Loucy (cell line): ENCODE measurements at regions not wholly inside any gene's neighbourhood (a gene's known extent, or its start where the extent isn't known, plus 50 kb on each side); places are given as distances from the start of the nearest gene placed in this dataset.

ENCODE experiments used
- H2AFZ ChIP-seq: fragments of 200-600 bp; sonication (generic); 2 replicates; pipeline ENCODE4 v1.6.0; 2016; ENCODE audit warnings: antibody characterized with exemption, mild to moderate bottlenecking, low read length, moderate library complexity
- H3F3A ChIP-seq: fragments of 200-600 bp; 2 replicates; pipeline ENCODE4 v1.6.0; 2016; ENCODE audit warnings: antibody characterized with exemption, low read depth, mild to moderate bottlenecking
- H3K27me3 ChIP-seq: fragments of 200-600 bp; sonication (generic); 2 replicates; pipeline ENCODE4 v1.6.1; 2014; ENCODE audit warnings: low read length, mild to moderate bottlenecking; ENCODE audit not compliant: insufficient read depth, poor library complexity, severe bottlenecking
- H3K36me3 ChIP-seq: fragments of 200-600 bp; sonication (generic); 2 replicates; pipeline ENCODE4 v1.6.1; 2016; ENCODE audit warnings: low read length; ENCODE audit not compliant: insufficient read depth
- H3K4me1 ChIP-seq: fragments of 200-600 bp; sonication (generic); 2 replicates; pipeline ENCODE4 v1.5.1; 2014; ENCODE audit warnings: low read length, mild to moderate bottlenecking; ENCODE audit not compliant: insufficient read depth, poor library complexity, severe bottlenecking
- H3K4me2 ChIP-seq: fragments of 200-600 bp; sonication (generic); 2 replicates; pipeline ENCODE4 v1.6.0; 2014; ENCODE audit warnings: antibody characterized with exemption, low read length, low read depth, mild to moderate bottlenecking; ENCODE audit not compliant: poor library complexity, severe bottlenecking
- H3K4me3 ChIP-seq: fragments of 200-600 bp; sonication (generic); 2 replicates; pipeline ENCODE4 v1.5.1; 2014; ENCODE audit warnings: low read length, mild to moderate bottlenecking, mixed read lengths; ENCODE audit not compliant: poor library complexity, severe bottlenecking
- H3K79me2 ChIP-seq: fragments of 200-600 bp; sonication (generic); 2 replicates; pipeline ENCODE4 v1.6.1; 2014; ENCODE audit warnings: low read length; ENCODE audit not compliant: insufficient read depth
- H3K9ac ChIP-seq: fragments of 200-600 bp; sonication (generic); 2 replicates; pipeline ENCODE4 v1.6.0; 2014; ENCODE audit warnings: mild to moderate bottlenecking, low read depth, low read length, moderate library complexity; ENCODE audit not compliant: poor library complexity, severe bottlenecking
- H3K9me2 ChIP-seq: fragments of 200-600 bp; sonication (generic); replicated peaks from 2 replicates; pipeline ENCODE4 v1.6.1; 2016; ENCODE audit warnings: low read depth, low read length, mixed read lengths
- H3K9me3 ChIP-seq: fragments of 200-600 bp; sonication (generic); 2 replicates; pipeline ENCODE4 v1.6.1; 2014; ENCODE audit warnings: mild to moderate bottlenecking, antibody characterized with exemption, low read length, low read depth; ENCODE audit not compliant: insufficient read depth
- H4K20me1 ChIP-seq: fragments of 200-600 bp; sonication (generic); 2 replicates; pipeline ENCODE4 v1.6.0; 2014; ENCODE audit warnings: antibody characterized with exemption, low read length, mild to moderate bottlenecking; ENCODE audit not compliant: insufficient read depth, poor library complexity, severe bottlenecking
- CTCF ChIP-seq: fragments of 200-600 bp; sonication (generic); conservative IDR thresholded peaks from 2 replicates; pipeline ENCODE4 v1.5.1; 2014; ENCODE audit warnings: mild to moderate bottlenecking, antibody characterized with exemption, low read length
- EZH2phosphoT487 ChIP-seq: fragments of 200-600 bp; IDR thresholded peaks from 2 replicates; pipeline ENCODE4 v1.6.1; 2018; ENCODE audit warnings: antibody characterized with exemption, mild to moderate bottlenecking, moderate library complexity, borderline replicate concordance

GRCh38 chr17:5686074-5686635, 101.8 kb upstream of the NLRP1 start:
- Histone ChIP-seq H3K9me3 (no peaks in the 10 kb centered on the region), H2AFZ (no peak overlapping the region), H3K36me3 (no peaks in the 10 kb centered on the region), H3K27me3 (no peaks in the 10 kb centered on the region), H3K9ac (no peak overlapping the region), H4K20me1 (no peaks in the 10 kb centered on the region), H3K4me1 (no peaks in the 10 kb centered on the region), H3K79me2 (no peaks in the 10 kb centered on the region), H3K9me2 (no peaks in the 10 kb centered on the region), H3F3A (no peaks in the 10 kb centered on the region), H3K4me3 (no peak overlapping the region), H3K4me2 (no peak overlapping the region)
- no peak for TF ChIP-seq EZH2phosphoT487
- TF ChIP-seq CTCF: no peak

- no peaks in the 10 kb centered on the region for H3K9me2 ChIP-seq
- H3K79me2 ChIP-seq: no peaks in the 10 kb centered on the region
- no peaks in the 10 kb centered on the region for H4K20me1 ChIP-seq
- no peaks in the 10 kb centered on the region for H3K36me3 ChIP-seq
- H3K27me3 ChIP-seq: no peaks in the 10 kb centered on the region
- H3K9ac ChIP-seq: no peak overlapping the region
- no peaks in the 10 kb centered on the region for H3K9me3 ChIP-seq
- H3K4me1 ChIP-seq: no peaks in the 10 kb centered on the region
- no peak for TF ChIP-seq EZH2phosphoT487
- TF ChIP-seq CTCF: no peak
- no peak overlapping the region for H3K4me3 ChIP-seq
- no peaks in the 10 kb centered on the region for H3F3A ChIP-seq
- no peak overlapping the region for H3K4me2 ChIP-seq
- no peak overlapping the region for H2AFZ ChIP-seq
Measured at GRCh38 chr17:5687646-5688045, 103.3 kb upstream of the NLRP1 start.

- no peak overlapping the region for H2AFZ ChIP-seq
Measured at GRCh38 chr17:5693821-5694220, 109.5 kb upstream of the NLRP1 start.

More at GRCh38 chr17:5693821-5694220, 109.5 kb upstream of the NLRP1 start:
- H3K9me2 ChIP-seq: no peaks in the 10 kb centered on the region
- H4K20me1 ChIP-seq: no peaks in the 10 kb centered on the region
- no peaks in the 10 kb centered on the region for H3K36me3 ChIP-seq
- no peaks in the 10 kb centered on the region for H3F3A ChIP-seq
- no peak overlapping the region for H3K4me2 ChIP-seq
- H3K9me3 ChIP-seq: no peaks in the 10 kb centered on the region
- no peak overlapping the region for H3K4me3 ChIP-seq
- TF ChIP-seq CTCF (no peak), EZH2phosphoT487 (no peak)
- no peaks in the 10 kb centered on the region for H3K79me2 ChIP-seq
- no peaks in the 10 kb centered on the region for H3K27me3 ChIP-seq
- no peaks in the 10 kb centered on the region for H3K4me1 ChIP-seq
- H3K9ac ChIP-seq: no peak overlapping the region
